SU-DHL-6 (cell line): ENCODE measurements at regions not wholly inside any gene's neighbourhood (a gene's known extent, or its start where the extent isn't known, plus 50 kb on each side); places are given as distances from the start of the nearest gene placed in this dataset.

Source experiments
- H2AFZ ChIP-seq: fragments of 200-600 bp; sonication (generic); 2 replicates; pipeline ENCODE4 v1.6.1; 2014; ENCODE audit warnings: low read depth, mild to moderate bottlenecking, moderate library complexity, mixed read lengths, antibody characterized with exemption, low read length; ENCODE audit not compliant: severe bottlenecking
- H3F3A ChIP-seq: fragments of 200-600 bp; shearing (Covaris generic); 2 replicates; pipeline ENCODE4 v1.6.0; 2016; ENCODE audit warnings: antibody characterized with exemption, mild to moderate bottlenecking; ENCODE audit not compliant: insufficient read depth
- H3K27ac ChIP-seq: fragments of 200-600 bp; sonication (generic); 2 replicates; pipeline ENCODE4 v1.5.1; 2016; ENCODE audit warnings: low read depth, mild to moderate bottlenecking, low read length, moderate library complexity, mixed read lengths
- H3K27me3 ChIP-seq: fragments of 200-600 bp; sonication (generic), shearing (Covaris generic); 2 replicates; pipeline ENCODE4 v1.6.0; 2014; ENCODE audit warnings: mild to moderate bottlenecking, low read length
- H3K36me3 ChIP-seq: fragments of 200-600 bp; sonication (generic); 2 replicates; pipeline ENCODE4 v1.6.1; 2014; ENCODE audit warnings: mild to moderate bottlenecking, low read length, mixed read lengths
- H3K4me2 ChIP-seq: fragments of 300-600, 200-600 bp; shearing (Covaris generic), sonication (generic); 2 replicates; pipeline ENCODE4 v1.6.0; 2014; ENCODE audit warnings: low read length, low read depth, mild to moderate bottlenecking; ENCODE audit not compliant: poor library complexity, severe bottlenecking
- H3K4me3 ChIP-seq: fragments of 200-600 bp; sonication (generic); 2 replicates; pipeline ENCODE4 v1.5.1; 2014; ENCODE audit warnings: antibody characterized with exemption, low read length, mild to moderate bottlenecking, mixed read lengths; ENCODE audit not compliant: insufficient read depth, poor library complexity, severe bottlenecking
- H3K79me2 ChIP-seq: fragments of 200-600 bp; sonication (generic); 2 replicates; pipeline ENCODE4 v1.6.1; 2014; ENCODE audit warnings: mild to moderate bottlenecking, low read length, moderate library complexity; ENCODE audit not compliant: insufficient read depth
- H3K9ac ChIP-seq: fragments of 200-600 bp; sonication (generic); 2 replicates; pipeline ENCODE4 v1.7.0; 2014; ENCODE audit warnings: mild to moderate bottlenecking, low read length
- H3K9me2 ChIP-seq: fragments of 200-600 bp; sonication (generic); replicated peaks from 2 replicates; pipeline ENCODE4 v1.6.1; 2014; ENCODE audit warnings: low read length; ENCODE audit not compliant: insufficient read depth
- H3K9me3 ChIP-seq: fragments of 200-600 bp; sonication (generic); 2 replicates; pipeline ENCODE4 v1.6.1; 2014; ENCODE audit warnings: low read length, mixed read lengths; ENCODE audit not compliant: insufficient read depth
- H4K20me1 ChIP-seq: fragments of 200-600 bp; sonication (generic); 2 replicates; pipeline ENCODE4 v1.6.1; 2014; ENCODE audit warnings: low read depth, mild to moderate bottlenecking, antibody characterized with exemption, low read length, moderate library complexity, mixed read lengths
- EZH2phosphoT487 ChIP-seq: fragments of 200-600 bp; sonication (generic), shearing (Covaris generic); conservative IDR thresholded peaks from 2 replicates; pipeline ENCODE4 v1.6.1; 2018; ENCODE audit warnings: mild to moderate bottlenecking, antibody characterized with exemption, low read length, moderate library complexity, mixed read lengths
- TF ChIP-seq, protein P1 (sequence below): fragments of 200-600 bp; sonication (generic); IDR thresholded peaks from one replicate; pipeline ENCODE4 v1.5.1; 2017; ENCODE audit warnings: antibody characterized with exemption, mild to moderate bottlenecking, low read length, moderate library complexity; ENCODE audit not compliant: insufficient read depth, poor library complexity, severe bottlenecking

DNA sequence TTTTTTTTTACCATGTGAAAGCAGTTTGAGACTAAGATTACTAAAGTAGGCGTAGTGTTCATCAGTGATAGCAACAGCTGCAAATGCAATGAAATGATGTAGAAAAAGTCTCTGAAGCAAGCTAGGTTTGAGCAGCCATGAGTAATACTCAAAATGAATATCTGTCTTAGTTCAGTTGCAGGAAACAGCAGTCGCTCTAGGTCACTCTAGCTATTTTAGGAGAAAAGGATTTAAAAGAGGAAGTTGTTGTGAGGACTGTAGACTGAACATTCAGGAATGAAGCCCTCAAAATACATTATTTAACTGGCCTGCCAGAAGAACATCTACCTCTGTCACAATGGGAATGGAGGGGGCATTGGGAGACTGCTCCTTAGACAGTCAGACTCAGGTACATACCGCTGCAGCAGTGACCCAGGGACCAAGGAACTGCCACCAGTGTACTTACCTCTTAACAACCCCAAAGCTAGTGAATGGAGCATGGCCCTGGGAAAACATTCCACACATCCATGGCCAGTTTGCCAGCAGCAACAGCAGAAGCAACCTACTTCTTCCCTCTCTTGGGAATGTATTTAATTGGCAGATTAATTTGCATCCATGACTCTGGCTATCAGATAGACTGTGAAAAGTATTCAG is 243.0 kb upstream of the KHDRBS2 start:
- Histone ChIP-seq H3K9me3 (no peaks in the 10 kb centered on the region), H3K4me2 (no peak overlapping the region), H3K4me3 (no peak overlapping the region), H3K36me3 (no peaks in the 10 kb centered on the region), H3K9ac (no peak overlapping the region), H2AFZ (no peak overlapping the region), H3K27ac (no peak overlapping the region), H4K20me1 (no peaks in the 10 kb centered on the region), H3K79me2 (no peaks in the 10 kb centered on the region), H3K27me3 (no peaks in the 10 kb centered on the region), H3F3A (no peaks in the 10 kb centered on the region), H3K9me2 (no peaks in the 10 kb centered on the region)
- no peak for TF ChIP-seq EZH2phosphoT487
- TF ChIP-seq, protein P1, sequence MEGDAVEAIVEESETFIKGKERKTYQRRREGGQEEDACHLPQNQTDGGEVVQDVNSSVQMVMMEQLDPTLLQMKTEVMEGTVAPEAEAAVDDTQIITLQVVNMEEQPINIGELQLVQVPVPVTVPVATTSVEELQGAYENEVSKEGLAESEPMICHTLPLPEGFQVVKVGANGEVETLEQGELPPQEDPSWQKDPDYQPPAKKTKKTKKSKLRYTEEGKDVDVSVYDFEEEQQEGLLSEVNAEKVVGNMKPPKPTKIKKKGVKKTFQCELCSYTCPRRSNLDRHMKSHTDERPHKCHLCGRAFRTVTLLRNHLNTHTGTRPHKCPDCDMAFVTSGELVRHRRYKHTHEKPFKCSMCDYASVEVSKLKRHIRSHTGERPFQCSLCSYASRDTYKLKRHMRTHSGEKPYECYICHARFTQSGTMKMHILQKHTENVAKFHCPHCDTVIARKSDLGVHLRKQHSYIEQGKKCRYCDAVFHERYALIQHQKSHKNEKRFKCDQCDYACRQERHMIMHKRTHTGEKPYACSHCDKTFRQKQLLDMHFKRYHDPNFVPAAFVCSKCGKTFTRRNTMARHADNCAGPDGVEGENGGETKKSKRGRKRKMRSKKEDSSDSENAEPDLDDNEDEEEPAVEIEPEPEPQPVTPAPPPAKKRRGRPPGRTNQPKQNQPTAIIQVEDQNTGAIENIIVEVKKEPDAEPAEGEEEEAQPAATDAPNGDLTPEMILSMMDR = no peak

DNA sequence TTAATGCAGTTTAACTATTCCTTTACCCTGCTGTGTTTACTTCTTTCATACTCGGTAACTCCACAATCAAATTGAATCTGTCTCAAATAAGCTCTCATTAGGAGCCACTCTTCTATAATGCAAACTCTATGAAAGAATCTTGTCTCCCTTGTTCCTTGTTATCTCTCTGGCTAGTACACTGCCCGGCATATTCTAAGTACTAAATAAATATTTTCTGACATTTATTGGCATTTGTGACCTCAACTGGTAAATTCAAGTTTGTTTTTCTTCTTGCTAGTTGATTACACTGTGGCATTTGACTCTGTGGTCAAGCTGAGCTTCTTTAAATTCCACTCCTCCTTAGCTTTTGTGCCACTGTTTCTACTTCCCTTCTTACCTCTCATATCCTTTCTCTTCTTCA is 237.6 kb upstream of the KHDRBS2 start:
- Histone ChIP-seq H3K27ac (no peak overlapping the region), H4K20me1 (no peaks in the 10 kb centered on the region), H3K4me3 (no peak overlapping the region), H3K4me2 (no peak overlapping the region), H3K27me3 (no peaks in the 10 kb centered on the region), H3K79me2 (no peaks in the 10 kb centered on the region), H3K36me3 (no peaks in the 10 kb centered on the region), H3K9me3 (no peaks in the 10 kb centered on the region), H3K9me2 (no peaks in the 10 kb centered on the region), H3K9ac (no peak overlapping the region), H2AFZ (no peak overlapping the region), H3F3A (no peaks in the 10 kb centered on the region)
- no peak for TF ChIP-seq EZH2phosphoT487
- TF ChIP-seq, protein P1 = no peak

DNA sequence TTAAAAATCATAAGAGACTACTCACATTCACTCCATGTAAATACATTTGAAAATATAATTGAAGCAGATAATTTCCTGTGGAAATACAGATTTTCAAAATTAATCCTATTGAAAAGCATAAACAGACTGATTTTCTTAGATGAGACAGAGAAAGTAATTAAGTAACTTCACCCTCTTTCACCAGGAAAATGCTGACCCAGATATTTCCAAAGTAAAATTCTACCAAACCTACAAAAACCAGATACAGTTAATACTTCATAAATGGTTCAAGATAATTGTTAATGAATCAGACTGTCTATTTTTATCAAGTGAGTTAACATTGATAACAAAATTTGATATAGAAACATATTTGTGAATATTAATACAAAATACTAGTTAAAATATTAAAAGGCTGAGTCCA is 233.5 kb upstream of the KHDRBS2 start:
- no peaks in the 10 kb centered on the region for H3K9me2 ChIP-seq
- TF ChIP-seq EZH2phosphoT487 = no peak
- TF ChIP-seq, protein P1 = no peak
- H3K36me3 ChIP-seq = no peaks in the 10 kb centered on the region
- no peaks in the 10 kb centered on the region for H3F3A ChIP-seq
- no peak overlapping the region for H3K27ac ChIP-seq
- no peak overlapping the region for H3K9ac ChIP-seq
- H3K9me3 ChIP-seq = no peaks in the 10 kb centered on the region
- no peaks in the 10 kb centered on the region for H3K79me2 ChIP-seq
- H3K4me3 ChIP-seq = no peak overlapping the region
- no peaks in the 10 kb centered on the region for H3K27me3 ChIP-seq
- H3K4me2 ChIP-seq = no peak overlapping the region
- no peak overlapping the region for H2AFZ ChIP-seq
- H4K20me1 ChIP-seq = no peaks in the 10 kb centered on the region
